ENCODE measurements at regions not wholly inside any gene's neighbourhood (a gene's known extent, or its start where the extent isn't known, plus 50 kb on each side); places are given as distances from the start of the nearest gene placed in this dataset.

DNA sequence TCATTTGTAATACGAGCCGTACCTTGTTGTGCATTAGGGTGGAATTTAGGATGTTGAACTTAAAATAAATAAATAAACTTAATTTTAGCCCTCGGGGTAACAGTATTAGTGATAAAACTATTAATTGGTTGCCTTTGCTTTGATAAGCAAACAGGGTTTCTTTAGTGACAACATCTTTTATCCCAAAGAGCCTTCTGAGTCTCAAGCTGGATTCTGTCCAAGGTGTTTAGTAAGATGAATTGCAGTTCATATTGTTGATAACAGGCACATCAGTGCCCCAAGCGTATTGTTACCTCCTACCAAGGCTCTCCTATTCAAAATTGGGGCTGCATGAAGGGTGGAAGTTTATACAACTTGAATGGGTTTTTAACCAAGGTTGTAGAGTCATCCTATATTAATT, 144.4 kb upstream of the CELF2 start:
- DNase-seq = no peak

DNA sequence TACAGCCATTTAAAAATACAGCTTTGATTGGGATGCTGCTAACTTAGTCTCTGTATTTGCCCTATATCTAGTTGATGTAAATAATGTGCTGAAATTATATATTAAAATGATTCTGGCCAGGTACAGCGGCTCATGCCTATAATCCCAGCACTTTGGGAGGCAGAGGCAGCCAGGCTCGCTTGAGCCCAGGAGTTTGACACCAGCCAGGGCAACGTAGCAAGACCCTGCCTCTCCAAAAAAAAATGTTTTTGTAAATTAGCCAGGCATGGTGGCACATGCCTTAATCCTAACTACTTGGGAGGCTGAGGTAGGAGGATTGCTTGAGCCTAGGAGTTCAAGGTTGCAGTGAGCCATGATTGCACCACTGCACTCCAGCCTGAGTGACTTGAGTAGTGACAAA, 143.8 kb upstream of the CELF2 start:
- no peak for DNase-seq

DNA sequence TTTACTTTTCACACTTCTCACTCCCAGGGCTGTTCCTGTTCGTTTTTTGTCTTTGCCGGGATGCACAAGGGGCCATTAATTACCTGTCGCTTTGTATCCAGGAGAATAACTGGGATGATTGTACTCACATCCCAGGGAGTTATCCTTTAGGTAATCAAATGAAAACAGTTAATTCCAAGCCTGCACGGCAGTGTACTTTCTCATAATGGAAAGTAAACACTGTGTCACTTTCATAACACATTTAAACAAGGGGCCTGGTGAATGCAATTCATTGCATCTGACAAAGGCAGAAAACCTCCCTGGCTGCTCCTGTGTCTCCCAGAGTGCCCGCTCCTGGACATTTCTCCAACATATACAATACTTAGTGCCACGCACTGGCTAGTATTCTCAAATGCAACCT, 138.7 kb upstream of the CELF2 start:
- no peak for DNase-seq

DNA sequence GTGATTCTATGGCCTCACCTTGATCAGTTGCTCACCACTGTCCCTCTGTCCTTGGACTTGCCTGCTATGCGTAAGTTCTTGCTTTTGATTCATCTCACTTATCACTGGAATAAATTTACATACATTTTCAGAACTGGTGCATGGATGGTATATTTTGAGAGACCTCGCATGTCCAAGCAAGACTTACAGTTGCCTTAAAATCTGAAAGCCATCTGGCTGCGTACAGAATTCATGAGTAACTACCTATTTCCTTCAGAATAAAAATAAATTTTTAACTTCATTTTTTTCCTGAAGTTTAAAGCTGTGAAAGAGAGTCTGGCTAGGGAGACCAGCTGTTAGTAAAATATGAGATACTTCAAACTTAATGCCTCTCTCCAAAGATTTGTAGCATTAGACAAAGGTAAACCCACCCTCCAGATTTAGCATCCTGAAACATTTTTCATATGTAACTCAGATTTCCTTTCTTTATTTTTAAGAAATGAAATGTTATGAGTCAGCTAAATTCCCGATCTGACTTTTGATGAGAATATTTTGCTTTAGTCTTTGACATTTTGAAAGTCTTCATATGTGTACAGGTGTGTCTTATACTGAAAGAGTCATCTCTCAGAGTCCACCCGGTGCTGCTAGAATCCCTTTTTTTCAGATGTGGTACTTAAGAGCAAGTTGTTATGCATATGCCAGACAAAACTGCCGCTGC, 136.4 kb upstream of the CELF2 start:
- DNase-seq = no peak

DNA sequence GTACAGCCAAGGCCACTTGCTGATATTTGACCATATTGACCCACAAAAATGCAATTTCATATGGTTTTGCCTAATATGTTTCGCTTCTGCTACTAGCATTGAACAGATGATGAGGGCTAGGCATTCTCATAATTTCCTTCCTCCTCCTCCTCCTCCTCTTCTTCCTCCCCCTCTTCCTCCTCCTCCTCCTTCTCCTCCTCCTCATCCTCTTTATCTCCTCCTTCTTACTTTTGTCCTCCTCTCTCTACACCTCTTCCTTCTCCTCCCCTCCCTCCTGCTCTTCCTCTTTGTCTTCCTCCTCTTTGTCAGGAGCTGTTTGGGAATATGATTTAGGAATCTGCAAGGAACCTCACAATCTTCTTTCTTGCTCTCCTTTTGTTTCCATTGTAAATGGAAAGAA, 133.9 kb upstream of the CELF2 start:
- no peak for DNase-seq

DNA sequence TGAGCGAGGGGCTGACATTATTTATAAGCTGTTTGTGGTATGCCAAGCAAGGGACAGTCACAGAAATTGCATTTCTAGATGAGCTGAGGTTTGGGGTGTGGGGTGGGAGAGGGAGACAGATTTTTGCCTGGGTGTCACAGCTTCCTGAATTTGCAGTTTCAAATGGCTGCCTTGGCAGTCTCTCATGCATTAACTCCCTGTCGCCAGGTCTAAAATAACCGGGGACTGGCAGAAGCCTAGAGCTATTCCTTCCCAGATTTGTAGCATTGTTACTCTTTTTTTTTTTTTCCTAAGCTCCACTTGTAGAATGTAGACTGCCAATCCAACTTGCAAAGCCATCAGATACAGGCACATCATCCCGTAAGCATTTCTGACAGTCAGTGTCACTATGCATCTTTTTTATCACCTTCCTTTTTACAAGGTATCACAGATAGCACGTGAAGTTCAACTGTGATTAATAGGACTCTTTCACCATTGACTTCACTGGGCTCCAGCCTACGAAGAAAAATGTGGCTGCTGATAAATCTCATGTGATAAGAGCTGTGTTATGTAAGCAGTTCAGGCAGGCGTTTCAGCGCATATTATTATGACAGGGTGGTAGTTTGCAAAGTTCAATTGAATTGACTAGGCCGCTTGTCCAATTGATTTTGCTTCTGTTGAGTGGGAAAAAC, 130.7 kb upstream of the CELF2 start:
- DNase-seq = no peak

DNA sequence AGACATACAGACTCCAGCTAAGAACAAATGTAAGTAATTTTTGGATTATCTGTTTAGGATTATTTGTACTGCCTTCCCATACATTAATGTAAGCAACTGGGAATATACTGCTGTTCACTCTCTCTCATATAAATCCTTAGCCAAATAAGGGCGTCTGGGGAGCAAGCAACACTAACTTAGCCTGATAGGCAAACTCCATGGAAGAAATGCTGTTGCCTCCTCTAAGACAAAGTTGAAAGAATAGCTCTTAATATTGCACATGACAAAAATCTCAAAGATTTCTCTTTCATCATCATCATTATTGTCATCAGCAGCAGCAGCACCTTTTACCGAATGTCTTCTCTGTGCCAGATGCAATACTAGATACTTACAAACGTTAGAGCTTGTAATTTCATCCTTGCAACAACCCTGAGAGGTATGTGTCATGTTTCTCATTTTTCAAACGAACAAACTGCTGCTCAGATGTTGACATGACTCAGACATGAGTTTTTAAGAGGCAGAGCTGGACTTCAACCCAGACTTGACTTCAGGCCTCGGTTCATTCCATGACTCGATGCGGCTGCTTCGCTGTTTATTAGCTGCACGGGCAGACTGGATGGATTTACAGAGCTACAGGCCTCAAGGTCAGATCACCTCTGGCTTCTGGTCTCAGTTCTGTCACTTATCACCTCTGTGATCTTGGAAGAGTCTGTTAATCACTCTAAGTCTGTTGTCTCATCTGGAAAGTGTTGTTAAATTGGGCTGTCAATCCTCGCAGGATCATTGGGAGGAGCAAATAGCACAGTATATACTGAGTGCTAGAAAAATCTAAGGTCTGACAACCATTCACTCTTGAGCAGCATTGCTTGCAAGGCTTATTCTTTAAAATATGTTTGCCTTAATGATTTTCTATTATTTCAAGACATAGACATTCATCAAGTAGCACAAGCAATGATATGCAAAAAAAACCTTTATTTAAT, 126.3 kb upstream of the CELF2 start:
- peak; percentile 76 for DNase-seq

DNA sequence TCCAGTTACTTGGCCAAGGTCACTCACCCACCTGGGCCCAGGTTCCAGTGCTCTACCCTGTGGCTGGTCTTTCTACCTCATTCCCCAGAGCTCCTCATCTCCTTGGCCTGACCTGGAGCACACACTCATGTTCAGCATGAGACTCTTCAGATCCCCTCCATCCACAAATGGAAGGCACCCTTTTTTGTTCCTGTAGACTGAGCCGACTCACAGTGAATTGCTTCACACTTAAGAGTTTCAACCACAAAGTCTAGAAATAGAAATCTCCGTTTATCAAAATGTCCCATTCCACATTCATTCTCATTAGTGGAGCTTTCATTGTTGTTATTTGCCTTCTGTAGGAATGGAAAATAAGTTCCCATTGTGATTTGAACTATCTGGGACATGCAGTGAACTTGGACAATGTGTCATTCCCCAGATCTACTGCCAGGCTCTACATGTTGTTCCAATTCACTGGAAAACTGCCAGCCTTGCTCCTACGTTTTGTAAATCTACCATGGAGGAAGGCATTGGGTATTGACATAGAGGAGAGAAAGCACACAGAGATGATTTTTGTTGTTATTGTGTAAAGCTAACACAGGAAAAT, 125.3 kb upstream of the CELF2 start:
- DNase-seq = no peak

DNA sequence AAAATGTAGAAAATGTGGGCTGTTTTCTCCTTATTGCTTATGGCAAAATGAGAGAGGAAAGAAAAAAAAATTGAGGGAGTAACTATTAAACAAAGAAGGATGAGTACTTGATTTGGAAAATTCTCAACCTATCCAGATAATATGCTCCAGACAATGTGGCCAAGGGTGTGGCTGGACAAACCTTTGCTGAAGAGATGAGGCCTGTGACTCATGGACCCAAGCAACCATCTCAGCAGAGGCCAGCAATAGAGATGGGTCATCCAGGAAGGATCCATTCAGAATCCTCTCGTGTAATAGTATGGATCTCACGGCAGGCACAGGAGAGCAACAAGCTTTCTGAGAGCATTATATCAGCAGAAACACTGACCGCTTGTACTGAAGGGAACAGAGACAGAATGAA, 120.3 kb upstream of the CELF2 start:
- no peak for DNase-seq

DNA sequence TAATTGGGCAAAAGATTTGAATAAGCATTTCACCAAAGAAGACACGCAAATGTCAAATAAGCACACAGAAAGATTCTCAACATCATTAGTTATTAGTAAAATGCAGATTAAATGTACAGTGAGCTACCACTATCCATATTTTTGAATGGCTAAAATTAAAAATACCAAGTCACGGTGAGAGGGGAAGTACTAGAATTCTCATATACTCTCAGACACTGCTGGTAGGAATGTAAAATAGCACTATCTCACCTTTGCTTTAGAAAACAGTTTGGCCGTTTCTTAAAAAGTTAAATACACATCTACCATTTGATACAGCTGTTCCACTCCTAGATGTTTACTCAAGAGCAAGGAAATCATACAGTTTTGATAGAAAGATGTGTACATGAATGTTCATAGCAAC, 115.8 kb upstream of the CELF2 start:
- no peak for DNase-seq

DNA sequence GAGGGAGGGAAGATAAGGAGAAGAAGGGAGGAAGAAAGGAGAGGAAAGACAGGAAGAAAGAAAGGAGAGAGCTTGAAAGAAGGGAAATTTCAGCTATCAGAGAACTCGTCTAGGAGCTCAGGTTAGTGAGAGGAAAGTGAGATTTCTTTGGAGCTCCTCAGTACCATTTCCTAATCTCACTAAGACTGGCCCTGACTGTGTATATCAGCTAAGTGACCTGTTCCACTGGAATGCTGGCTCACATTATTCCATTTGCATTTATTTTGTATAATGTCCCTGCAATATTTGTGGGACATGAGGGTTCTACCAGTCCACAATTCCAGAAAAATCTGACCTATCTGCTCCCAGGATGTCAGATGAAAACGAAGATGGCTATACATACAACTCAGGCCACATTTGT, 114.7 kb upstream of the CELF2 start:
- no peak for DNase-seq

DNA sequence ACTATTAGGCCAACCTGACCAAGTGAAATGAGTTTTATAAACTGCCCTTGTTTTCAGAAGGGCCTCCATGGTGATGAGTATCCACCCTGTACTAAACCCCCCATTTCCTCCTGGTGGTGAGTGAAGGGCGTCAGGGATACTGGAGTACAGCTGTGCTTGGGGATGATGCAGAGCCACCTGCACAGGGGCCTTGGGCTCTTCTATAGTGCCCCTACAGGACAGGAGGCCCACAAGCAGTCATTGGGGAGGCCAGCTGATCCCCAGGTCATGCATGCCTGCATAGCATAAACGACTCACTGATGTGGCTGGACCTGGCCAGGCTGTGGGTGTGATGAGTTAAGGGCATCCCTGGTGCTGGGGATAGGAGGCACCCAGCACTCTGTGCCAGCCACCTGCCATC, 114.1 kb upstream of the CELF2 start:
- DNase-seq = no peak

DNA sequence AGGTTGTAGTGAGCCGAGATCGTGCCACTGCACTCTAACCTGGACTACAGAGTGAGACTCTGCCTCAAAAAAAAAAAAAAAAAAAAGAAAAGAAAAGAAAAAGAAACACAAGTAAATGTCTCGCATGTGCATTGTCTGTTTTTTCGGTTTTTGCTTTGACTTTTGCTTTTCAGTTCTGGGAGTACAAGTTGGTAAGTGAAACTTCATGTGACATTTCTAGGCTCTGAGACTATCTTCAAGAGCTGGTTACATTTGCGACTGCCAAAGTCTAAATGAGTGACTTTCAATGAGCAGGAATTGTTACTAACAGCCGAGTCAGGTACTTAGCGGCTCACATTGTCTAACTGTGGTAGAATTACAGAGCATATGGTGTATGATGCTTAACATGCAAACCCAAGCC, 107.0 kb upstream of the CELF2 start:
- no peak for DNase-seq

DNA sequence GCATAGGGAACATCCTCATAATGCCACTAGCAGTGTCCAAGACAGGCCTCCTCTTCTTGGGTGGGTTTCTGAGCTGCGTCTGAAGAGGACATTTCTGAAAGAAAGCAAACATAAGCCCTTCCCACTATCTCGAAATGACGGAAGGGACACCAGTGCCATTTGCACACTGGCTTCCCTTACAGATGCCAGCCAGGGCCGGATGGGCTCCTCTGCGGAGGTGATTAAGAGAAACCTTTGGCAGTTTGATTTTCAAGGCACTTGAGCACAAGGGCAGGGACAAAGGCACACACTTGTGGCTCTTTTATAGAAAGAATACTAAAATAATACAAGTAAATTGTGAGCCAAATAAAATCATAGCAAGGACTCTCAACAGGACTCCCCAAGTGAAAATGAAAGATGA, 106.6 kb upstream of the CELF2 start:
- no peak for DNase-seq

DNA sequence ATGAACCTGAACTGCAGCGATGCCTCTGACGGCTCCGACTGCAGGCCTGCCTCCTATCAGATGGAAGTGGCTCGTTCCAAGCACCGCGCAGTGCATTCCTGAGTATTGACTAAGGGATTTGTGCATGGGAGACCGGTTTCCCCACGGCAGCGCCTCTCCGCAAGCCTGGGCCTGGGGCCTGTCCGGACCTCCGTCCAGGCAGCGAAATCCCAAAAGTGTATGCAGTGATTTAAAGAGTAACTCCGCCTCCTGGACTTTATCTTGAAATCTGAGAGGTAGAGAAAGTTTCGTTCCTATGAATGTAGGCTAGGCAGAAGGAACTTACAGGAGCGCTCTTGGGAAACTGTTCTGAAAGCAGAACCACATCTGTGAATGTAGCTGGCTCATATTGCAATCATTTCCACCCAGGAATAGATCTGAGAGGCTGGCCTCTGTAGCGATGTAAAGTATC, 106.2 kb upstream of the CELF2 start:
- DNase-seq = peak; percentile 95

DNA sequence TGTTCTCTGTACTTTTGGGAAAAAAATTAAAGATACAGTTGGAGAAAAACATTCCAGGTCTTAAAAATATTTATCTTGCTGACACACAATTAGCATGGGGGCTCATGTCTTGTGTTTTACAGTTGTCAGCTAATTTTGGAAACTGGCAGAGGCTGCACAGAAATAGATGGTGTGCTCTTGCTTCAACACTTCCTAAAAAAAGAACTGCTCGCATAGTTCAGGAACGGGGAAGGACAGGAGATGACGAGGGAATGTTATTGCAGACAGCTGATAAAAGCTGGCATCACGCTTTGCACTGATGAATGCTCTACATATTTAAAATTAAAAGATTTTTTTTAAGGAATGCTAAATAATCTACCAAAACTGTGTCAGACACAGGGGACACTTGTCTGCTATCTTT, 103.5 kb upstream of the CELF2 start:
- no peak for DNase-seq

DNA sequence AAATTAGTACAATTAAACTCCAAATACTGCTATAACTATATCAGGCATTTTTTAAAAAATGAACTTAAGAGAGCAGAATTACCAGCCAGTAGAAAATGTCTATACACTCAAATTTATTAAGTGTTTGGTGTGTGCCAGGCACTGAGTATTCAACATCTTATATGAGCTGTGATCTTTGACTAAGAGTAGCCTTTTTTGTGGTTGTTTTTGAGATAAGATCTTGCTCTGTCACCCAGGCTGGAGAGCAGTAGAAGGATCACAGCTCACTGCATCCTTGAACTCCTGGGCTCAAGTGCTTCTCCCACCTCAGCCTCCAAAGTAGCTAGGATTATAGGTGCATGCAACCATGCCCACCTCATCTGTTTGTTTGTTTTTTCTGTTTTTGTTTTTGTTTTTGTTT, 102.5 kb upstream of the CELF2 start:
- no peak for DNase-seq

DNA sequence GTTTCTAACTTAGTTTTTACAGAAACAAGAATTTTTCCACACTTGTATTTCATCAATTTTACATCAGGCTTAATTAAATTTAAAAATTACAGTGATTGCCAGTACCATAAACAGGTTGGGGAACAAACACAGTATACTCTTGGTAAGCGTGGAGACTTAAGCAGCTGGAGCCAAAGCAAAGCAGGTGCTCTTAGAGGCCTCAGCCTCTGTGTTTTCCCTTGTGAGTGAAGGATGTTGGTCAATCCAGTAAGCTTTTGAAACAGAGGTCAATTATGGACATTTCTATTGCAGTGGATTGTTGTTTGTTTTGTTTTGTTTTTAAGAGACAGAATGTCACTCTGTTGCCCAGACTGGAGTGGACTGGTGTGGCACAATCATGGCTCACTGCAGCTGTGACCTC, 100.6 kb upstream of the CELF2 start:
- no peak for DNase-seq

DNA sequence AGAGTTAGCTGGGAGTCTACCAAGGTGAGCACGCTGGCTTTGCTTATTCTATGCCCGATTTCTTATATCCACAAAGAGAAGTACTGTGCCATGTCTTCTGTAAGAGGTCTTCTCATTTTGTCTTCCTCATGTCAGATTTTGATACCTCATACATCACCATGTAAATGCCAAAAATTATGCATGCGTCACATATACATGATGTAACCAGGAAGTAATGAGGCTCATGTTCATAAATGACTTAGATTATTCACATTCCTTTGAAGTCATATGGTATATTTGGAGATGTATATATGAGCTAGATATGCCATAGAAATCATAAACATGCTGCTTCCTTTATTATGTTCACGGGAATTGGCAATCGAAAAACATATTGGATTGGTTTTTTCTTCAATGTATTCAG, 97.7 kb upstream of the CELF2 start:
- DNase-seq = peak; percentile 50

DNA sequence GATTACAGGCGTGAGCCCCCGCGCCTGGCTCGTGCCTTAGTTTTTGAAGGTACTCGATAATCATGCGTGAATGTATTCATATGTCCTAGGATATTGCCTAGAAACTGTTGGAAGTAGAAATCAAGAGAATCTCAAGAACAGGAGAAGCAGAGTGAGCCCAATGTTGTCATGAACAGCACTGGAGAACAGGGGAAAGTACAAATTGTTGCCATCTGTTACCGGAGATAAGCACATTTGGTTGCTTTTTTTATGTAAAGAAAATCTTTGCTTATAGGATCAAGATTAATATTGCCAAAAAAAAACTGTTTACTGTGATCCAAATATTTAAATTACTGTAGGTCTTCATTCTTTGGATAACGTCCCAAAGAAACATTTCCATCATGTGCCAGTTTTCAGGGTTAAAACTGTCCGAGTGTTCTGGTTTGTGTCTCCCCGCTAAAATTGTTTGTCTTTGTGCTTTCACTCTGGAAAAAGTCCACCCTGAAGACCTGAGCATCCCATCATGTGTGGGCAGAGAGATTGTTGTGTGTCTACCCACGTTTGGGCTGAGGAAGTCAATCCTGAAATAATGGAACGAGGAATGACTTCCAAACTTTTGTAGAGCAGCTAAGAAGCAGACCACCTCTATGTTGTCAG, 95.7 kb upstream of the CELF2 start:
- no peak for DNase-seq

DNA sequence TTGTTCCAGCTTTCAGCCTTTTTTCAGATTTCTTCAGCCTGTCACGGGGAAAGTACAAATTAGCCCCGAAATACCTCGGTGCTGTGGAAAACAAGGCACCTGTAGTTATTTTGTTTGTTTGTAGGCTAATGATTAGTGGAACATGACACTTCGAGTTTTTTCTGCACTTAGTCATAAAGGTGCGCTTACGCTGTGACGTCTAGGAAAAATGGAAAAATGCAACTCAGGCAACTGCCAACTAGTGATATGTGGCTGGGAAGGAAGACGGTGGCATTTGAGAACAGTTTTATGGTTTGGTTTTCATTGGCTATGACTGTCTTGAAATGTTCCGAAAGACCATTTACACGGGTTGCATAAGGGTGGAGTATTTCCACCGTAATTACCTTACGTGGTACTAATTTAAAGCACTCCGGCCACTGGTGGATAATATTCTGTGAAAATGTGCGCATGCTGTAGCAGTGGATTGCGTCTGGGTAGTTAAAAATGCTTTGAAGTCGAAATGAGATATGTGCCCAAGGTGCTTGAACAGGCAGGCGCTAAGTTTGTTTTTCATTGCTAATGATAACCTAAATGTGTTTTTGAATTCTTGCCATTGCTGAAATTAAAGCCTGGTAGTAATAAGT, 94.5 kb upstream of the CELF2 start:
- DNase-seq = no peak

DNA sequence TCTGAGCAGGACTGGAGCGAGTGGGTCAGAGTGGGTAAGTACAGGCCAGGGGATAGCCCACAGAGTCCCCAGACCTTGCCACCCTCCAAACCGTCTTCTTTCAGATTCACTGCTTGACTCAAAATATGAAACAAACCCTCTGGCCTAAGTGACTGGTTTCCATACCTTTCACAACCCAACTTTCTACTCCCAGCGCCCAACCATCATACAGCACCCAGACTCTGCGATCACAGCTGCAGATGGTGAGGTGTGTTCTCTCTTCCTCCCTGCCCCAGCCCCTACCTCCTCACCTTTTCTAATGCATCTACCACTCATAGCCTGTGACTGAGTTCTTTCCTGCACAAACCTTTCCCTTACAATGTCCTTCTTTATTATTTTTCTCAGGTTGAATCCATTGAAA, 92.0 kb upstream of the CELF2 start:
- DNase-seq = no peak
